ENCODE measurements at regions not wholly inside any gene's neighbourhood (a gene's known extent, or its start where the extent isn't known, plus 50 kb on each side); places are given as distances from the start of the nearest gene placed in this dataset.

- Histone ChIP-seq H3K4me2 (no peak overlapping the region), H4K20me1 (no peaks in the 10 kb centered on the region), H3K27ac (no peak overlapping the region), H3K27me3 (no peaks in the 10 kb centered on the region), H3K36me3 (no peaks in the 10 kb centered on the region), H3K9me3 (no peaks in the 10 kb centered on the region), H3K4me3 (no peak overlapping the region), H3K9ac (no peak overlapping the region), H3K4me1 (no peaks in the 10 kb centered on the region)
- TF ChIP-seq Cebpa-rat (IDR thresholded peaks at IDR 0.05): no peak
Measured at GRCh38 chr13:26155568-26155967, 66.5 kb downstream of the RNF6 start.

GRCh38 chr13:26133851-26134250 is 82.0 kb upstream of the SHISA2 start:
- Histone ChIP-seq H4K20me1 (no peaks in the 10 kb centered on the region), H3K4me2 (no peak overlapping the region), H3K27ac (no peak overlapping the region), H3K4me3 (no peak overlapping the region), H3K9me3 (no peaks in the 10 kb centered on the region), H3K9ac (no peak overlapping the region), H3K4me1 (no peaks in the 10 kb centered on the region), H3K36me3 (no peaks in the 10 kb centered on the region), H3K27me3 (no peaks in the 10 kb centered on the region)
- peak; percentile 90 for TF ChIP-seq Cebpa-rat (IDR thresholded peaks at IDR 0.05)

DNA sequence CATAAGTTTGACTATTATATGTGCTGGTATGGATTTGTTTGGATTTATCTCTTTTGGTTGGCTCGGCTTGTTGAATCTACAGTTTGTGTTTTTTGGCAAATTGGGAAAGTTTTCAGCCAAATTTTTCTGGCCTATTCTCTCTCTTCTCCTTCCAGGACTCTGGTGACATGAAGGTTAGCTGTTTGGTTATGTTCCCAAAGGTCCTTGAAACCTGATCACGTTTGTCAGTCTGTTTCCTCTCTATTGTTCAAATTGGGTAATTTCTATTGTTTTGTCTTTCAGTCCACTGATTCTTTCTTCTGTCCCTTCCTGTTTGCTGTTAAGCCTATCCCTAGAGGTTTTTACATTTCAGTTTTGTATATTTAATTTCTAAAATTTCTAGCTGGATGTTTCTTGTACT is 81.5 kb upstream of the SHISA2 start:
- no peak overlapping the region for H3K9ac ChIP-seq
- no peaks in the 10 kb centered on the region for H3K27me3 ChIP-seq
- H3K27ac ChIP-seq: no peak overlapping the region
- H3K9me3 ChIP-seq: no peaks in the 10 kb centered on the region
- H3K36me3 ChIP-seq: no peaks in the 10 kb centered on the region
- no peaks in the 10 kb centered on the region for H4K20me1 ChIP-seq
- no peaks in the 10 kb centered on the region for H3K4me1 ChIP-seq
- H3K4me2 ChIP-seq: no peak overlapping the region
- H3K4me3 ChIP-seq: no peak overlapping the region
- no peak for TF ChIP-seq Cebpa-rat (IDR thresholded peaks at IDR 0.05)

DNA sequence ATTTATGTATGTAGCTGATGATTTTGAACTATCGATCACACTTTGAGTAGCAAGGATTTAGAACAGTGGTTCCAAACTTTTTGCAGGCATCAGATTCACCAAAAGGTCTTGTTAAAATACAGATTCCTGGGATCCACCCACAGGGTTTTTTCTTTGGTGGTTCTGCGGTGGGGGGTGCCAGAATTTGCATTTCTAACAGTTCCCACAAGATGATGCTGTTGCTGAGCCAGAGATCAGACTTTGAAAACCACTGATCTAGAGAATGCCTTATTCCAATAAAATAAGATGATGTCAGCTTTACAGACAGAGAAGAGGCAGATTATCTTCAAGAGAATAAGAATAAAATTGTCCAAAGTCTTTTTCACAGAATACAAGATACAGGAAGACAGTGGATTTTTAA is 80.9 kb upstream of the SHISA2 start:
- Histone ChIP-seq H3K27me3 (no peaks in the 10 kb centered on the region), H3K27ac (no peak overlapping the region), H3K4me3 (no peak overlapping the region), H3K4me1 (no peaks in the 10 kb centered on the region), H4K20me1 (no peaks in the 10 kb centered on the region), H3K4me2 (no peak overlapping the region), H3K9me3 (no peaks in the 10 kb centered on the region), H3K9ac (no peak overlapping the region), H3K36me3 (no peaks in the 10 kb centered on the region)
- TF ChIP-seq Cebpa-rat (IDR thresholded peaks at IDR 0.05): no peak

GRCh38 chr13:26128676-26129075 is 76.9 kb upstream of the SHISA2 start:
- Histone ChIP-seq H3K9me3 (no peaks in the 10 kb centered on the region), H4K20me1 (no peaks in the 10 kb centered on the region), H3K4me1 (no peaks in the 10 kb centered on the region), H3K4me3 (no peak overlapping the region), H3K4me2 (no peak overlapping the region), H3K27ac (no peak overlapping the region), H3K36me3 (no peaks in the 10 kb centered on the region), H3K27me3 (no peaks in the 10 kb centered on the region), H3K9ac (no peak overlapping the region)
- TF ChIP-seq Cebpa-rat (IDR thresholded peaks at IDR 0.05): no peak

GRCh38 chr13:26117620-26118019 is 65.8 kb upstream of the SHISA2 start:
- TF ChIP-seq Cebpa-rat (IDR thresholded peaks at IDR 0.05): no peak
- H3K4me2 ChIP-seq: no peak overlapping the region
- H3K36me3 ChIP-seq: no peaks in the 10 kb centered on the region
- H3K9ac ChIP-seq: no peak overlapping the region
- H3K4me1 ChIP-seq: no peaks in the 10 kb centered on the region
- no peaks in the 10 kb centered on the region for H3K9me3 ChIP-seq
- no peak overlapping the region for H3K4me3 ChIP-seq
- H3K27me3 ChIP-seq: no peaks in the 10 kb centered on the region
- H4K20me1 ChIP-seq: no peaks in the 10 kb centered on the region
- no peak overlapping the region for H3K27ac ChIP-seq

GRCh38 chr13:26112843-26113242 is 61.0 kb upstream of the SHISA2 start:
- Histone ChIP-seq H4K20me1 (no peaks in the 10 kb centered on the region), H3K4me3 (no peak overlapping the region), H3K36me3 (no peaks in the 10 kb centered on the region), H3K4me1 (no peaks in the 10 kb centered on the region), H3K27ac (no peak overlapping the region), H3K9me3 (no peaks in the 10 kb centered on the region), H3K9ac (no peak overlapping the region), H3K4me2 (no peak overlapping the region), H3K27me3 (no peaks in the 10 kb centered on the region)
- TF ChIP-seq Cebpa-rat (IDR thresholded peaks at IDR 0.05): no peak

GRCh38 chr13:26111797-26112196 is 60.0 kb upstream of the SHISA2 start:
- Histone ChIP-seq H3K36me3 (no peaks in the 10 kb centered on the region), H3K27me3 (no peaks in the 10 kb centered on the region), H3K4me2 (no peak overlapping the region), H3K9me3 (no peaks in the 10 kb centered on the region), H3K4me3 (no peak overlapping the region), H4K20me1 (no peaks in the 10 kb centered on the region), H3K27ac (no peak overlapping the region), H3K4me1 (no peaks in the 10 kb centered on the region), H3K9ac (no peak overlapping the region)
- TF ChIP-seq Cebpa-rat (IDR thresholded peaks at IDR 0.05): no peak

All from BLaER1 (cell line).